ENCODE measurements at regions not wholly inside any gene's neighbourhood (a gene's known extent, or its start where the extent isn't known, plus 50 kb on each side); places are given as distances from the start of the nearest gene placed in this dataset.

GRCh38 chr10:78629773-78630172, 439.0 kb upstream of the ZMIZ1 start:
- H3K27ac ChIP-seq, result no peak overlapping the region
- no peak for TF ChIP-seq CTCF (IDR thresholded peaks at IDR 0.05)

GRCh38 chr10:78630944-78631838, 437.6 kb upstream of the ZMIZ1 start:
- no peak overlapping the region for H3K27ac ChIP-seq

GRCh38 chr10:78634389-78634815, 434.4 kb upstream of the ZMIZ1 start:
- TF ChIP-seq CTCF (IDR thresholded peaks at IDR 0.05), result no peak
- TF ChIP-seq ZFX (IDR thresholded peaks at IDR 0.05; ENCODE audit: borderline replicate concordance), result no peak
- no peak overlapping the region for H3K27ac ChIP-seq

More at GRCh38 chr10:78630944-78631838, 437.6 kb upstream of the ZMIZ1 start:
- TF ChIP-seq CTCF (IDR thresholded peaks at IDR 0.05) (no peak), ZFX (IDR thresholded peaks at IDR 0.05; ENCODE audit: borderline replicate concordance) (no peak)

- TF ChIP-seq CTCF (IDR thresholded peaks at IDR 0.05), result no peak
- H3K27ac ChIP-seq, result no peak overlapping the region
Observed at GRCh38 chr10:78634835-78635234, 433.9 kb upstream of the ZMIZ1 start.

- TF ChIP-seq ZFX (IDR thresholded peaks at IDR 0.05; ENCODE audit: borderline replicate concordance), result no peak
- no peak for TF ChIP-seq CTCF (IDR thresholded peaks at IDR 0.05)
- no peak overlapping the region for H3K27ac ChIP-seq
Observed at GRCh38 chr10:78639629-78640028, 429.1 kb upstream of the ZMIZ1 start.

GRCh38 chr10:78640796-78641636, 427.8 kb upstream of the ZMIZ1 start:
- TF ChIP-seq ZFX (IDR thresholded peaks at IDR 0.05; ENCODE audit: borderline replicate concordance) (no peak), CTCF (IDR thresholded peaks at IDR 0.05) (no peak)
- H3K27ac ChIP-seq, result no peak overlapping the region

- H3K27ac ChIP-seq, result no peak overlapping the region
- TF ChIP-seq ZFX (IDR thresholded peaks at IDR 0.05; ENCODE audit: borderline replicate concordance) (no peak), CTCF (IDR thresholded peaks at IDR 0.05) (no peak)
Observed at GRCh38 chr10:78641693-78642092, 427.1 kb upstream of the ZMIZ1 start.

Measured in 22Rv1 (cell line).